ENCODE measurements at regions not wholly inside any gene's neighbourhood (a gene's known extent, or its start where the extent isn't known, plus 50 kb on each side); places are given as distances from the start of the nearest gene placed in this dataset.

GRCh38 chr2:139967665-139968064 is 1187.5 kb upstream of the NXPH2 start:
- no peak for DNase-seq (ENCODE audit: low read depth, low spot score)
- ChIA-PET CTCF (no interaction called here), POLR2A (no interaction called here)
- TF ChIP-seq, protein P1, sequence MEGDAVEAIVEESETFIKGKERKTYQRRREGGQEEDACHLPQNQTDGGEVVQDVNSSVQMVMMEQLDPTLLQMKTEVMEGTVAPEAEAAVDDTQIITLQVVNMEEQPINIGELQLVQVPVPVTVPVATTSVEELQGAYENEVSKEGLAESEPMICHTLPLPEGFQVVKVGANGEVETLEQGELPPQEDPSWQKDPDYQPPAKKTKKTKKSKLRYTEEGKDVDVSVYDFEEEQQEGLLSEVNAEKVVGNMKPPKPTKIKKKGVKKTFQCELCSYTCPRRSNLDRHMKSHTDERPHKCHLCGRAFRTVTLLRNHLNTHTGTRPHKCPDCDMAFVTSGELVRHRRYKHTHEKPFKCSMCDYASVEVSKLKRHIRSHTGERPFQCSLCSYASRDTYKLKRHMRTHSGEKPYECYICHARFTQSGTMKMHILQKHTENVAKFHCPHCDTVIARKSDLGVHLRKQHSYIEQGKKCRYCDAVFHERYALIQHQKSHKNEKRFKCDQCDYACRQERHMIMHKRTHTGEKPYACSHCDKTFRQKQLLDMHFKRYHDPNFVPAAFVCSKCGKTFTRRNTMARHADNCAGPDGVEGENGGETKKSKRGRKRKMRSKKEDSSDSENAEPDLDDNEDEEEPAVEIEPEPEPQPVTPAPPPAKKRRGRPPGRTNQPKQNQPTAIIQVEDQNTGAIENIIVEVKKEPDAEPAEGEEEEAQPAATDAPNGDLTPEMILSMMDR (IDR thresholded peaks at IDR 0.05; ENCODE audit: insufficient read depth, low read length, missing control alignments) = no peak
- no peak overlapping the region for H3K4me3 ChIP-seq (ENCODE audit: low read depth, low read length)

DNA sequence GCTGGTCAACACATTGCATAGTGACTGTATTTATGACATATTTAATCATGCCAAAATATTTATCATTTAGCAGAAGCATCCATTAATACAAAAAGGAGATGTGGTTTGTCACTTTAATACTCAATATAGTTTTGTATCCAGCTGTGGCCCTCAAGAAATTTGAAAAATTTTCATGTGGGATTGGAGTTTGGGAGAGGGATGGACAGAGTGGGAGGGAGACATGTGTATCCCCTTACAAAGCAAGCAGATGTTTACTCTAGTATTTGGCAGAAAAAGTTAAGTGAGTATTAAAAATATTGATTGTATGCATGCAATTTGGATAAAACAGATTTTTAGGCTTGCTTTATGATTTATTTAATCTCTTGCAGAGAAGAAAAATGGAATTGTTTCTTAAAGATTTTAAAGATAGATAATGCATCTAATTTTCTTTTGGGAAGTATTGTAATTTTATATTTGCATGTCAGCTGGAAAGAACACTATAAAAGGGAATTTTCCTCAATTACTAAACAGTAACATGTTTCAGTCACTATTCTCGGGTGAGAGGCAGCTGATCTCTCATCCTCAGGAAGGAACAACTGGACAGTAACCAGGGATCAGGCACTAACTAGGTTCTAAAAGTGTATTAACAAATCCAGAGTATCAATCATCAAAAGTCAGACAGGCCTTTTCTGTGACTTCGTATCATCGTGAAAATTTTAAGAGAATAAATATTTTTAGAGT is 1184.7 kb upstream of the NXPH2 start:
- ChIA-PET CTCF (no interaction called here), POLR2A (no interaction called here)
- no peak for DNase-seq (ENCODE audit: low read depth, low spot score)
- TF ChIP-seq, protein P1 (IDR thresholded peaks at IDR 0.05; ENCODE audit: insufficient read depth, low read length, missing control alignments) = no peak
- no peak overlapping the region for H3K4me3 ChIP-seq (ENCODE audit: low read depth, low read length)

GRCh38 chr2:139963863-139964355 is 1183.7 kb upstream of the NXPH2 start:
- DNase-seq (ENCODE audit: low read depth, low spot score) = no peak
- POLR2A ChIA-PET = no interaction called here
- TF ChIP-seq, protein P1 (IDR thresholded peaks at IDR 0.05; ENCODE audit: insufficient read depth, low read length, missing control alignments) = no peak
- CTCF ChIA-PET = no interaction called here
- no peak overlapping the region for H3K4me3 ChIP-seq (ENCODE audit: low read depth, low read length)

GRCh38 chr2:139949242-139949972 is 1169.2 kb upstream of the NXPH2 start:
- TF ChIP-seq, protein P1 (IDR thresholded peaks at IDR 0.05; ENCODE audit: insufficient read depth, low read length, missing control alignments) = no peak
- CTCF ChIA-PET = no interaction called here
- no peak overlapping the region for H3K4me3 ChIP-seq (ENCODE audit: low read depth, low read length)
- POLR2A ChIA-PET = no interaction called here
- DNase-seq (ENCODE audit: low read depth, low spot score) = no peak

DNA sequence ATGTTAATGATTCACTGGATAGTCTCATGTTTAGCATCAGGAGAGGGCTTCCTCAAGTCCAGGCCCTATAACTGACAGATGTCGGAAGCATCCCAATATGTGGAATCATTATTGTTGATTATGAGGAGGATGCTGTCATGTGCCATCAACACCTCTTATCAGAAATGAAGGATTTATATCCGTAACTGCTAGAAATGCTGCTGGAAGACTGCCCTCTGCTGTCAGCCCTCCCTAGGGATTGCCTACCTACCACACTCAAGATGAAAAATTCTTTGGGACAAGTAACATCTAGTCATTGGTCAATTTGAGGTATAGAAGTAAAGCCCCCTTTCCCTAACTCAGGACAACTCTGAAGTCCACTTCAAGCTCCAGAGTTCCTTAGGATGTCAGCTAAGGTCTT is 1166.5 kb upstream of the NXPH2 start:
- TF ChIP-seq, protein P1 (IDR thresholded peaks at IDR 0.05; ENCODE audit: insufficient read depth, low read length, missing control alignments) = no peak
- CTCF ChIA-PET = no interaction called here
- DNase-seq (ENCODE audit: low read depth, low spot score) = no peak
- POLR2A ChIA-PET = no interaction called here
- H3K4me3 ChIP-seq (ENCODE audit: low read depth, low read length) = no peak overlapping the region

GRCh38 chr2:139940686-139941085 is 1160.5 kb upstream of the NXPH2 start:
- TF ChIP-seq, protein P1 (IDR thresholded peaks at IDR 0.05; ENCODE audit: insufficient read depth, low read length, missing control alignments) = no peak
- DNase-seq (ENCODE audit: low read depth, low spot score) = no peak
- H3K4me3 ChIP-seq (ENCODE audit: low read depth, low read length) = no peak overlapping the region
- CTCF ChIA-PET = no interaction called here
- POLR2A ChIA-PET = no interaction called here

Data from AG04449 (cell line).